Testis (tissue), 2 donors: ENCODE measurements at regions not wholly inside any gene's neighbourhood (a gene's known extent, or its start where the extent isn't known, plus 50 kb on each side); places are given as distances from the start of the nearest gene placed in this dataset.

Experiments
- POLR2A ChIP-seq: fragments of 450-650 bp; IDR thresholded peaks from one replicate; pipeline ENCODE4 v1.6.1; 2017; ENCODE audit warnings: antibody characterized with exemption, mild to moderate bottlenecking, moderate library complexity
- TF ChIP-seq, protein P1 (sequence below), 3 experiments: fragments of 450-650 bp in 2 of 3; fragments of 200-600 bp in 1 of 3; sonication (generic) in 1 of 3; IDR thresholded peaks; one replicate each; pipeline ENCODE4 v1.5.1; 2016 to 2019; ENCODE audit warnings: antibody characterized with exemption in 3 of 3, mild to moderate bottlenecking in 2 of 3, moderate library complexity in 1 of 3

DNA sequence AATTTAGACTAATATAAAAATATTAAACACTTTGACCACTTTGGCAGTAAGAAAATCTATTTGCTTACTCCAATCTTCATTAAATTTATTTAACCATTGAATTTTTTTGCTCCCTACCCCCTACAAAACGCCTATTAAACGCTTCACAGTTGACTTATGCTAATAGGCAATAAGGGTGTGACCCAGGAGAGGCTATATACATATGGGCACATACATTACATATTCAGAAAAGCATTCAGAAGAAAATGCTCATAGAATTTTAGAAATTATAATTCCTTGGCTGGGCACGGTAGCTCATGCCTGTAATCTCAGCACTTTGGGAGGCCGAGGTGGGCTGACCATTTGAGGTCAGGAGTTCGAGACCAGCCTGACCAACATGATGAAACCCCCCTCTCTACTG, 95.6 kb upstream of the STARD13 start:
- TF ChIP-seq, protein P1, sequence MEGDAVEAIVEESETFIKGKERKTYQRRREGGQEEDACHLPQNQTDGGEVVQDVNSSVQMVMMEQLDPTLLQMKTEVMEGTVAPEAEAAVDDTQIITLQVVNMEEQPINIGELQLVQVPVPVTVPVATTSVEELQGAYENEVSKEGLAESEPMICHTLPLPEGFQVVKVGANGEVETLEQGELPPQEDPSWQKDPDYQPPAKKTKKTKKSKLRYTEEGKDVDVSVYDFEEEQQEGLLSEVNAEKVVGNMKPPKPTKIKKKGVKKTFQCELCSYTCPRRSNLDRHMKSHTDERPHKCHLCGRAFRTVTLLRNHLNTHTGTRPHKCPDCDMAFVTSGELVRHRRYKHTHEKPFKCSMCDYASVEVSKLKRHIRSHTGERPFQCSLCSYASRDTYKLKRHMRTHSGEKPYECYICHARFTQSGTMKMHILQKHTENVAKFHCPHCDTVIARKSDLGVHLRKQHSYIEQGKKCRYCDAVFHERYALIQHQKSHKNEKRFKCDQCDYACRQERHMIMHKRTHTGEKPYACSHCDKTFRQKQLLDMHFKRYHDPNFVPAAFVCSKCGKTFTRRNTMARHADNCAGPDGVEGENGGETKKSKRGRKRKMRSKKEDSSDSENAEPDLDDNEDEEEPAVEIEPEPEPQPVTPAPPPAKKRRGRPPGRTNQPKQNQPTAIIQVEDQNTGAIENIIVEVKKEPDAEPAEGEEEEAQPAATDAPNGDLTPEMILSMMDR (IDR thresholded peaks at IDR 0.05) = no peak
- TF ChIP-seq POLR2A = no peak
